Loucy (cell line): ENCODE measurements at regions not wholly inside any gene's neighbourhood (a gene's known extent, or its start where the extent isn't known, plus 50 kb on each side); places are given as distances from the start of the nearest gene placed in this dataset.

ENCODE experiments used
- CTCF ChIP-seq: fragments of 200-600 bp; sonication (generic); conservative IDR thresholded peaks from 2 replicates; pipeline ENCODE4 v1.5.1; 2014; ENCODE audit warnings: mild to moderate bottlenecking, antibody characterized with exemption, low read length
- EZH2phosphoT487 ChIP-seq: fragments of 200-600 bp; IDR thresholded peaks from 2 replicates; pipeline ENCODE4 v1.6.1; 2018; ENCODE audit warnings: antibody characterized with exemption, mild to moderate bottlenecking, moderate library complexity, borderline replicate concordance

- TF ChIP-seq CTCF, result no peak
- TF ChIP-seq EZH2phosphoT487, result no peak
These were observed 138.2 kb upstream of the ZNF385D start for GRCh38 chr3:21889166-21889565.
